GM21723 (cell line): ENCODE measurements at regions not wholly inside any gene's neighbourhood (a gene's known extent, or its start where the extent isn't known, plus 50 kb on each side); places are given as distances from the start of the nearest gene placed in this dataset.
"Not testable (repeated sequence)": the region's sequence is repeated elsewhere in the genome, so short reads cannot be mapped to it uniquely, and the experiment has no call there.

Experiments
- ATAC-seq: cut with Tn5 transposase; IDR thresholded peaks from one replicate; pipeline ENCODE4 v1.9.1; 2021; ENCODE audit warnings: mild to moderate bottlenecking, moderate library complexity; ENCODE audit not compliant: unreplicated experiment

GRCh38 chr2:234375176-234375880 lies 121.6 kb downstream of the ARL4C start:
- ATAC-seq: no peak

DNA sequence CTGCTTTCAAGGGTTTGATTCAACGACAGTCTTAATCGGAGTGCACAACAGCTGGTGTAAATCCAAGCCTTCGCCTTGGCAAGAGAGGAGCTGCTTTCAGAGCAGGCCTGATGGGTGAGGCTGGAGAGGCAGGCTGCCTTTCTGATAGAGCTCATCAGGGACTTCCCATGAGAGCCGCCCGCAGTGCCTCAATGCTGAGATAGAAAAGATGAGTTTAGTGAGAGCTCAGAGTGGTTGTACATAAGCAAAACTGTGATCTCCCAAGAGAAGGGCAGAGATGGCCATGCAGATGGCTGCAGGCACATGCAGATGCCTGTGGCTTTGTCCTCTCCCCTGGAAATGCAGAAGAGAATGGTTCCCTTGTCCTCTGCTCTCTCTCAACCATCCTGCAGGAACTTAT lies 122.1 kb downstream of the ARL4C start:
- ATAC-seq: no peak

DNA sequence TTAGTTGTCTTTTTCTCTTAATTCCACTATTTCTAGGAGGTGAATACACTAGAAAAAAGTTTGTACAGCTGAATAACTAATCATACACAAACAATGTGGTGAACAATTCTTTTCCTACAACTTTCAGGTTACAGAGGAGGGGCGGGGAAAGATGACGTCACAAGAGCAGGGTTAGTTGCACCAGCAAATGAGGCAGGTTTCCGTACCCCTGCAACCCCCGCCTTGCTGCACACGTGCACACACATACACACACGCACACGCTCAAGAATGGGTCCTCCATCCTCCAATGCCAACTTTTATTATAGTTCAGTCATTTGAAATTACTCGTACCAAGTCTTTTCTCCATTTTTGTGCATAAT lies 122.8 kb downstream of the ARL4C start:
- no peak for ATAC-seq

GRCh38 chr2:234373481-234374149 lies 123.3 kb downstream of the ARL4C start:
- ATAC-seq: no peak

DNA sequence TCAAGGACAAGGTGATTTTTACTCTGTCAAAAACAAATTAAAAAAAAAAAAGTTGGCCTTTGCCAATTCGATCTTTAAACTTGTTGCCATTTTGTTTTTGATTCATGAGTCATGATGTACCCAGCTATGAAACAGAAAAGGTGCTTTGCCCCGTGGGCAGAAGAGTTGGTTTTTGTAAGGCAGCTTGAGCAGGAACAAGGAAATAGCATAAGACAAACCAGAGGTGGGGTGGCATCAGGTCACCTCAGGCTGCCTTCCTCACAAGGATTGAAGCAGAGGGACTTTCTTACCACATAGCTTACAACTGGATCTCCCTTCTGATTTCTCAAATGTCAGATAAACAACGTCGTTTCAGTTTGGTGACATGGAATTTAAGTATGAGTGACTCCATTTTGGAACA lies 123.8 kb downstream of the ARL4C start:
- no peak for ATAC-seq

- ATAC-seq: no peak
Measured at GRCh38 chr2:234372506-234372905, 124.4 kb downstream of the ARL4C start.

GRCh38 chr2:234368861-234369261 lies 128.0 kb downstream of the ARL4C start:
- no peak for ATAC-seq

GRCh38 chr2:234366891-234367290 lies 130.0 kb downstream of the ARL4C start:
- no peak for ATAC-seq

DNA sequence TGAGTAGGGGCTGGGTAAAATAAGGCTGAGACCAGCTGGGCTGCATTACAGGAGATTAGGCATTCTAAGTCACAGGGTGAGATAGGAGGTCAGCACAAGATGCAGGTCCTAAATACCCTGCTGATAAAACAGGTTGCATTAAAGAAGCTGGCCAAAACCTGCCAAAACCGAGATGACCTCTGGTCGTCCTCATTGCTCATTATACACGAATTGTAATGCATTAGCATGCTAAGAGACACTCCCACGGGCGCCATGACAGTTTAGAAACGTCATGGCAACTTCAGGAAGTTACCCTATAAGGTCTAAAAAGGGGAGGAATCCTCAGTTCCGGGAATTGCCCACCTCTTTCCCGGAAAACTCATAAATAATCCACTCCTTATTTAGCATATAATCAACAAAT lies 132.2 kb downstream of the ARL4C start:
- ATAC-seq: no peak

DNA sequence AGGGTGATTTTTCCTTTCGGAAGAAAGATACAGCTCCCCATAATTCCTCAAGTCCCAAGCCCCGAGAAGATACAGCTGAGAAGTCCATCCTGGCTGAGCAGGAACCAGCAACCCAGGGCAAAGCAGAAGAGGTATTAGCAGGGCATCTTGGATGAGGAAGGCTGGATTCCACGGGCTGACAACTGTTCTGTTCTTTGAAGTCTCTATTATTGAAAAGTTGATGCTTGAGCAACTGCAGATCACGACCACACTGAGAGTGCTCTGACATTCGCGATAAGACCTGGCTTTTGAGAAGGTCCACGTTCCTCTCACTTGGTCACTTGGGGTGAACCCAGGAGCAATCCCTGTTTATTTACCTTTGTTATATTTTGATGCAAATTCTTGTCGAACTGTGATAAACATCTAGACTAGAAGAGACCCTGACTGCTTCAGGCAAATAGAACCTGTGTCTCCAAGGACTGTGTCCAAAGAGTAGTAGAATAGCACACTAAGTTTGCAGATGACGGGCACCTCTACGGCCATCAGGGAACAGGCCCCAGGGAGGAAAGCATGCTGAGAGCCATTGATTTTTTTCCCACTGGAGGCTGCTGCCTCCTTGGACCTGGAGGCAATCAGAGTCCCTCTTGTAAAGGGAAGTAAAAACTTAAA lies 133.1 kb downstream of the ARL4C start:
- no peak for ATAC-seq

GRCh38 chr2:234363011-234363487 lies 133.8 kb downstream of the ARL4C start:
- ATAC-seq: no peak

GRCh38 chr2:234360313-234360975 lies 136.4 kb downstream of the ARL4C start:
- not testable (repeated sequence) for ATAC-seq

- no peak for ATAC-seq
Measured at GRCh38 chr2:234357666-234358065, 139.2 kb downstream of the ARL4C start.

DNA sequence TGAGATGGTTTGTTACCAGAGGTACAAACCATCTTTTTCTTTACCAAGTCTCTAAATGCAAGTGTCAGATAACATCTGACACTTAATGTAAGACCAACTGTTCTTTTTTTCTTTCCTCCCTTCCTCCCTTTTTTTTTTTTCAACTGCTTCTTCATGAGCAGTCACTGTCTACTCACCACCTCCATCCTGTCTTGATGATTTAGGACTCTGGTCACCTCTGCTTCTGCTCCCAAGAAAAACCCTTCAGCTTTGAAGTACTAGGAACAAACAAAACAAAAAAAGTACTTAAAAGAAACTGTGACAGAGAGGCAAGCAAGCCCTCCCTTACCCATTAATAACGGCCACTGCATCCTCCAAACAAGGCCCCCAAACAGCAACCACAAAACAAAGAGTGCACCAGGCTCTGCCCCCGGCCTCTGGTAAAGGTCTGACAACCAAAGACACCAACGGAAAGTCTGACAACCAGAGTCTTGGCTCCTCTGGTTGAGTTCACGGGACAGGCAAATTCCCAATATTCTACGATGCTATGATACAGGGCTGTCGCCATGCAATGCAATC lies 141.0 kb downstream of the ARL4C start:
- no peak for ATAC-seq

- ATAC-seq: no peak
Measured at GRCh38 chr2:234355021-234355720, 141.7 kb downstream of the ARL4C start.

DNA sequence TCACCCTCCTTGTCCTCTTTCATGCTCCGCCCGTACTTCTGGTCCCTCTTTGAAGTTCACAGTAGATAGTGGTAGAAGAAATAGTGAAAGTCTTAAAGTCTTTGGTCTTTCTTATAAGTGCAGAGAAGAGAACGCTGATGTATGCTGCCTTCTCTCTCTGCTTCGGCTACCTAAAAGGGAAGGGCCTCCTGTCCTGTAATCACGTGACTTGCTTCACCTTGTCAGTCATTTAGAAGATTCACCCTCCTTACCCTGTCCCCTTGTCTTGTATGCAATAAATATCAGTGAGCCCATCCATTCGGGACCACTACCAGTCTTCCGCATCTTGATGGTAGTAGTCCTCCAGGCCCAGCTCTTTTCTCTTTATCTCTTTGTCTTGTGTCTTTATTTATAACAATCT lies 144.6 kb downstream of the ARL4C start:
- ATAC-seq: no peak

- ATAC-seq: not testable (repeated sequence)
Measured at GRCh38 chr2:234351866-234352265, 145.0 kb downstream of the ARL4C start.

- no peak for ATAC-seq
Measured at GRCh38 chr2:234348081-234348480, 148.8 kb downstream of the ARL4C start.

GRCh38 chr2:234345921-234346320 lies 151.0 kb downstream of the ARL4C start:
- ATAC-seq: no peak

GRCh38 chr2:234344012-234344411 lies 152.9 kb downstream of the ARL4C start:
- no peak for ATAC-seq

- no peak for ATAC-seq
Measured at GRCh38 chr2:234343372-234343771, 153.5 kb downstream of the ARL4C start.
